Fibroblast of peridontal ligament (primary cell): ENCODE measurements at regions not wholly inside any gene's neighbourhood (a gene's known extent, or its start where the extent isn't known, plus 50 kb on each side); places are given as distances from the start of the nearest gene placed in this dataset.
A peak's percentile ranks its signal among the peaks of the same experiment; 100 is the strongest.

ENCODE experiments used
- DNase-seq: peaks from one replicate; pipeline ENCODE4 v3.0.0-alpha.2; 2010; ENCODE audit errors: extremely low read depth

DNA sequence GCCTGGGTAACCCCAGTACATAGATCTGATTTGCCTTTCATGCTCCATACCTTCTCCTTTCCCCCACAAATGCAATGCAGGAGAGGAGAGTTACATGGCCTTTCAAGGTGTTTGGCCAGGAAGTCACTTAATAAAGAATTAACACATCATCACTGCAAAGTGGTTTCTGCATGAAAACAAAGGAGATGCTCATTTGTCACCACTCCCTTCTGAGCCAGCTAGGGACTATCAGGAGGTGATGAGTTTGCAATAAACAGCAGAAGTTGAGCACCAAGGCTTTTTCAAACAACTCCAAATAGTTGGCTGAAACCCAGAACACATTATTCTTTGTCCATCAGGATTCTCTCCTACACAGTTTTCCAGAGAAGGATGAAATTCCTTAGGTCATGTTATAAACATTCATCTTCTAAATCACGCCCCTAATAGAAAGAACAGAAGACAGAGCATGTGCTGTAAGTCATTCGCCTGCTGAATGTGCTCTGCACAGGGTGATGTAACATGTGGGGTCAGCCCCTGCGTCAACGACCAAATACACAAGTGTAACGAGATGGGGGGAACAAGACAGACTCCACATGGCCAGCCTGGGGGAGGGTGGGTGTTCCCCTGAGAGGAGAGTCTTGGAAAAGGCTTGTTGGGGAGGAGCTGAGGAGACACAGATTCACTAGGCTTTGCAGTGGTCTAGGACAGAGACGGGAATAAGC lies 87.3 kb upstream of the RMDN2 start:
- no peak for DNase-seq

DNA sequence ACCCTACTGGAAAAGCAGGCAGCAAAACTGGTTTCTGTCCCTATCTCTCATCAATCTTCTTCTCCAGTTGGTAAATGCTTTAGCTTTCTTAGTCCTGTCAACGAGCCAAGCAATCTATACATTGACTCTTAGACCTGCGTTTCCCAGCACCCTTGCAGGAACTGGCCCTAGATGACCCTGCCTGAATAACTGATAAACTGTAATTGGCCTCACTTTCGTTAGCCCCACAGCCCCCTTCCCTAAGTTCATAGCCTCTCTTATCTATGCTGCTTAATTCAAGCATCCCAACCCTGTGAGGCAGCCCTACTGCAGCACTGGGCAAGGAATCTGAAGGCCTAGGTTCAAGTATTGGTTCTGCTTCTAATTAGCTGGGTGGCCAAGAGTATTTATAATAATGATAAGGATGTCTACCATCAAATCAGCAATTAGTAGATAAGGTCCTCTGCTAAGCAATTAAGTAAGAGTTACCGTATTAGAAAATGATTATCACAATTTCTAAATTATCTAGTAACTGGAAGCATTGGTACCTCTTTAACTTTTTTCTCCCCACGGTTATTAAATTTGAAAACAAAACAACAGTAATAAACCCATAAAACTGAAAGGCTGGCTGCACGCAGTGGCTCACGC lies 86.4 kb upstream of the RMDN2 start:
- DNase-seq, result no peak

DNA sequence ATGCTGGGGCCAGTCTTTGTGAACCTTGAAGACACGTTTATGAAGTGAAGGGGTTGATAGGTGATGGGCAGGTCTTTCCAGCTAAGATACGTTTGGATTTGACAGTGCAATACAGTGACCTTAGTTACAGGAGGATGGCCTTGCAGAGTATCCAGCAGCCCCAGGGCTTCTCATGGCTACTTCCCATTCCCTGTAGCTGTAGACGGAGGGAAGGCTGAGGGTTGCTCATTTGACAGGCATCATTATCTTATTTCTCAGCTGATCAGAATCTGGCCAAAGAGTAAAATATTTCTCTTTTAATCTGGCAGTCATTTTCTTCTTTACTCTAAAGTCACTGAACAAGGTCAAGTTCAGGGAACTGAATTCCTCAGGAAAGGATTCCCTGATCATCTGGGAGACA lies 85.1 kb upstream of the RMDN2 start:
- no peak for DNase-seq

DNA sequence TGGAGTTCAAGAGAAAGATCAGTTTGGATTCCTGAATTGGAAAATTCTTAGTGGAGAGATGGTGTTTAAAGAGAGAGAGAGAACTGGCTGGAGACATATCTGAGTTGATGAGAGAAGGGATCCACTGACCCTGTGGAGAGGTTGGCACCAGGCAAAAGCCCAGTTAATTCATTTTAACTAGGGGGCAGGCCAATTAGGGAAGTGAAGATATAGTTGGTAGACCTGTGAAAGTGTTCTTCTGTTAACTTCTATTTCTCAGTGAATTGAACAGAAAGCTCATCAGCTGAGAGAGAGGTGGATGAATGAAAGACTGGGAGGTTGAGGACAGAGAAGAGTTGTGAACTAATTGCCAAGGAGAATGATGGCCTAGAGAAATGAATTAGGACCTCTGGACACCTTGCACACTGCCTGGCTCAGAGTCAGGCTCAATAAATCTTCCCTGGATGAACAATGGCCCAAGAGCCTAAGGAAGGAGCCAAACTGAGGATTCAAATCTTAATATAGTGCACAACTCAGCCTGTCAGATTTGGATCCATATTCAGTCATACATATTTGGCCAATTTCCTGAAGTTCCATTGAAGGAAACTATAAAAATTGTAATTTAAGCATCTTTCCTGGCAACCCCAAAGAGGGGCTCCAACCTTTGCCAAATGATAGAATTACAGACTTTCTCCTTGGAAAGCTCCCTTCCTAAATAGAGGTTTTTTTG lies 82.2 kb upstream of the RMDN2 start:
- DNase-seq, result no peak

DNA sequence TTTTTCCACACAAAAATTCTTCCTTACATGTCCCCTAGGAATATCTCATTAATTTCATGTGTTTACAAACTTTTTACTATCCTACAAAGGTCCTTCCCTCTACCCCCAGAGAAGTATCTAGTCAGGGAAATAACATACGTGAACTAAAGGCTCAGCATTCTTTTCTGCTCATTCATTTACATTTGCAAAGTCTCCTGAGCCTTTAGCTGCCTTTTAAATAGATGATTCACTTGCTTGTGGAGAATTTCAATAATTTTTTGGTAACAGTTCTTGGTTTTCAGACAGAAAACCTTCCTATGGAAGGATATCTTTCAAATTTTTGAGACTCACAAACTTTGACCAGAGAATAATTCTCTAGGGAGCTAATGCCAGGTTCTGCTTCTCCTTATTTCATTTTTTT lies 81.5 kb upstream of the RMDN2 start:
- DNase-seq, result peak; percentile 84

DNA sequence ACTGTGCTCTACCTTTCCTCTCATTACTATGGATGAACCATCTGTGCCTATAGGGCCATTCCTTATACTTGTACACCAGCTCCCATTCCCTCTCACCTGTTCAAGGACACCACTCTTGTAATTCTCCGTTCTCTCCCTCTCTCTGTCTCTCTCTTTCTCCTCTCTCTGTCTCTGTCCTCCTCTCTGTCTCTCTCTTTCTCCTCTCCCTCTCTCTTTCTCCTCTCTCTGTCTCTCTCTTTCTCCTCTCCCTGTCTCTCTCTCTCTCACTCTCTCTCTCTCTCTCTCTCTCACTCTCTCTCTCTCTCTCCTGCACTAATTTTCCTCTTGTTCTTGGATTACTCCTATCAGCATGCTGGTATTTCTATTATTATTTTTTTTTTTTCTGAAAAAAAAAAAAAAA lies 78.9 kb upstream of the RMDN2 start:
- no peak for DNase-seq

DNA sequence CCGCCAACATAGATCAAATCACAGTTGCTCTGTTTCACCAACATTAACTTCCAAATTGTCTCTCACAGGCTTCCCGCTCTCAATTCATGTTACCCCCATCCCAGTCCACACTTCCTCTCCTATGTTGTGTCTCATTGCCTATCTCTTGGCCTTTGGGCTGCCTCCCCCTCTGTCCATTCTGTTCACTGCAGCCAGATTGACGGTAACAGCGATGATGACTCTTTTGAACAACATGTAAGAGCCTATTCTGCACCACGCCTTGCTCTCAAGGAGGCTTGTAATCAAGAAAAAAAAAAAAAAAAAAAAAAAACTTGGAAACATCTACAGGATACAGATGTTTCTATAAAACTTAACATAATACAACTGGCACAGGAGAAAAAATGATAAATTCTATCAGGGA lies 77.3 kb upstream of the RMDN2 start:
- DNase-seq, result no peak

DNA sequence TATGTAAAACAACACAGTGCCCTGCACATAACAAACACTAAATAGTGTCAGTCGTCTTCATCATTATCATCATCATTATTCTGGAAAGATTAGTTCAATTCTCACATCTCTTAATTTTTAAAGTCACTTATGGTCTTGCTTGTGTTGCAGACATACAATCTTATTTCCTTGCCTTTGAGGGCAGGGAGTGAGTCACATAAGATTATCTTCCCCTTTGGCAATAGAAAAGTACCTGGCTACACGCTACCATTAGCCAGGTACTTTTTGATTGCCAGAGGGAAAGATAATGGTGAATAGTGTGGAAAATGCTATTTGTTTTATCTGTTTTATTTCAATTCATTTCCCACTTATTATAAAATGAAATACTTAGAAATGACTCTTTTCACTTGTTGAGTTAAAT lies 76.6 kb upstream of the RMDN2 start:
- no peak for DNase-seq

DNA sequence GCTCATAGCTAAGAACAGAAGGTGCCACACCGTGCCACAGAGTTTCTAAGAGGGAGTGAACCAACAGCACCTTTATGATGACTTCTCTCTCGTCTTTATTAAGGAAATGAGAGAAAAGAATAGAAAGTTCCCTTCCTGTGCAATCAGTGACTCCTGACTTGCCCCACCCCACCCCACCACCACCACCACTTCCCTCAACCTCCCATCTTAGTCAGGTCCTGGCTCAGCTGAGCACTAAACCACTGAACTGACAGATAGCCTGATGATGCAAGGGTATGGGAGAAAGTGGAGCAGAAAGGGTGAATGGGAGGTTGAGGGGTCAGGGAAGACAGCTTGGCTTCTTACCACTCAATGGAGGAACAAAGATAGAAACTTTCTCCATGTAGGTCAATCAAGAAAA lies 75.2 kb upstream of the RMDN2 start:
- no peak for DNase-seq

DNA sequence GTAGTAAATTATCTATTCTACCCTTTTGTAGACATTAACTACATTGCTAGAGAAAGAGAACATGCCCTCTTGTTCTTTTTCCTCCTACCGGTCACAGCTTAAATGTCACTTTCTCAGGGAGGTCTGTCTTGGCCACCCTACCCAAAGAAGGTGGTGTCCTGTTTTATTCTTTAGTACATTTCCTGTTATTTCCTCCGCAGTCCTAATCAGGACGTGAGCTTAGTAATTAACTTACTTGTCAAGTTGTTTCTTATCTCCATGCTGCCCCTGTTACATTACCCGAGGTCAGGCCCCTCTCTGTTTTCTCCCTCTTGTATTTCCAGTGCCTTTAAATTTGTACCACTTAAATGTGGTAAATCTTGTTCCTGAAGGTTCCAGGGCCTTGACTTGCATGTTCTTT lies 73.7 kb upstream of the RMDN2 start:
- no peak for DNase-seq

DNA sequence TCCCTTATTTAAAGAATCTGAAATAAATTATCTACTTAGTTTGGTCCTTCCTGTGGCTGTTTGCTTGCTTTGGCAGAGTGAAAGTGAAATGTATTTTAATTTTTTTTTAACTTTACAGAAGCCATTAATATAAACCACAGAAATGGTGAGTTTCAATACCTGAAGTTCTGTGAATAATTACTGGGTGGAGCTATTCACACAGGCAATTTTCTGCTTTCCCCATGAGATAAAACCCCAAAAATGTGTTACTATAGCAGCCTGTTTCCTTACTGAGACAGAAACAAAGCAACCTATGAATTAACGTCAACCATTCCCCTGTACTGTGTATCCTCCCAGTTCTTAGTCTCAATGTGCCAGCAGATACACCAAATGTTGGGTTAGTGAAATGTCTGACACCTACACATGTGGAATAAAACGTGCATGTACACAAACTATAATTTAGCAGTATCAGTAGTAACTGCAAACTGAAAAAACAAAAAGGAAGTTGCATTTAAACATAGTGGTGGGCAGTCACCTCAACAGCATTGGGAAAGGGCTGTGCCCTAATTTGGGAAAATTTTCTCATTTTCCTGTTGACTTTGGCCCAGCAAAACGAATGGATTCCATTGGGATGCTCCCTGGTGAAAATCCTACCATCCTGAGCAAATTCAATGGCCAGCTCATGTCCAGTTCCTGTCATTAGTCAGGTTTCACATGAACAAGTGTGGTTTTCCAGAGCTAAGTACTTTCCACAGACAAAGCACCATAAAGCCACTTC lies 73.1 kb upstream of the RMDN2 start:
- DNase-seq, result peak; percentile 52

DNA sequence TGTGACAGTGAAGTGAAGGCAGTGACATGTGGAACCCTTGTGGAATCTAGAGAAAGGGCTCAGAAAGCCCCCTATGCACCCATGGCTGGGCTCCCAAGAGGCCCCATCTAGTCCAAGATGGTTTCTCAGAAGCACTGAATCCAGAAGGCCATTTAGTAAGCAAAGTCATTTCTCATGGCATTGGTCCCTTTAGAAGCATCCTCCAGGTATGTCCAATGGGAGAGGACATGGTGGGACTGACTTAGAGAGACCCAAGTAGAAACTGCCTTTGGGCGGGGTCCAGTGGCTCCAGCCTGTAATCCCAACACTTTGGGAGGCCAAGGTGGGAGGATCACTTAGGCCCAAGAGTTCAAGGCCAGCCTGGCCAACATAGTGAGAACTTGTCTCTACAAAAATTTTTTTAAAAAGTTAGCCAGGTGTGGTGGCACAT lies 72.5 kb upstream of the RMDN2 start:
- no peak for DNase-seq

DNA sequence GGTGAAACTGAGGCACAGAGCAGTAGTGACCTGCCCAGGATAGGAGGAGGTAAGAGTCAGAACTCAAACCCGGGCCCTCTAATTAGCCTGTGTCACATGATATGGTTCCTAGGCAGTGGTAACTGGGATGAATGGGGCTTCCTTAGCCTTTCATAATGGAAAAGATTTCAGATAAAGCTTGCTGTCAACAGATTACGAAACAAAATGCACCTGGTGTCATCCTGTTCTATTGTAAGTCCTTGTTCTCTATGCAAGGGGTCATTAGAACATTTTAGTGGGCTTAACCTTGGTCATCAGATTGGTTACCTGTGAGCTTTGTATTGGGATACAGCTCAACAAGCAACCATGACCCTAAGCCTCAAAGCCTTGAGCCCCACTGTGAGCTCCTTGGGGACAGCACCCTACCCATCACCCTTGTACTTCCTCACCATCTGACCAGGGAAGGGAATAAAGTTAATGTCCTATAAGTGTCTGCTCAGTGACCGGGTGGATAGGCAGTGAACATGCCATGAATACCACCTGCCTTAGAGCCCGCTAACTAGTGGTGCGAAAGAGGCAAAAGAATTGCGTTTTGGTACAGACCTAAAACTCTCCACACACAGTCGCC lies 70.3 kb upstream of the RMDN2 start:
- no peak for DNase-seq

DNA sequence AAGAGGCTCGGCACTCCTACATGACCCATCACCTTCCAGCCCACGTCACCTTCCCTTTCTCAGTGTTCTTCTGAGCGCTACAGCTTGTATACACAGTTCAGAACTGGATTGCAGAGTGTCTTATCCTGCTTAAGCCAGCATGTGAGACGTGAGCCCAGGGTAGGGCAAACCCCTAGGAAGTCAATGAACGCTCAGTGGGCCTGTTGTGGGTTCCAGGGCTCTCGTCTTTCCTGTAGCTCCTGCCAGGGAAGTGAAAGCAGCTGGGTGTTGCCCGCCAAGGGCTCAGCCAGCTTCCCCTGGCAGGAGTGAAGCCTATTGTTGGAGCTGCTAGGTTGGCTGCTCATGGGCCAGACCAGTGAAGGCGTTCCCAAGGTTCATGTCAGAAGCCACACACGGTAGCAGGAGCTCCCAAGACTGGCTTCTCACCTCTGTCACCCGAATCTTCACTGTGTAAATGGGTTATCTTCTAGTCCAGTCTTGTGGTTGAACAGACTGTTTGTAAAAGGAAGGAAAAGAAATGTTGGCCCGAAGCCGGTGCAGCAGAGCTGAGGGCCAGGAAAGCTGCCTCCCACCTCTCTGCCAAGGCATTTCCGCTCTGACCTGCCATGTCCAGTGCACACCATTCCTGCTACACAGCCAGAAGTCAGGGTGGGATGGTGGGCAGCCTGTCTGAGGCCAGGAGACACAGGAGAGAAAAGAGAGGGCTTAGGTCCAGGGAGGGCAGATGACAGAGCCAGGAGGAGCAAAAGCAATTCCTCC lies 69.6 kb upstream of the RMDN2 start:
- DNase-seq, result no peak

DNA sequence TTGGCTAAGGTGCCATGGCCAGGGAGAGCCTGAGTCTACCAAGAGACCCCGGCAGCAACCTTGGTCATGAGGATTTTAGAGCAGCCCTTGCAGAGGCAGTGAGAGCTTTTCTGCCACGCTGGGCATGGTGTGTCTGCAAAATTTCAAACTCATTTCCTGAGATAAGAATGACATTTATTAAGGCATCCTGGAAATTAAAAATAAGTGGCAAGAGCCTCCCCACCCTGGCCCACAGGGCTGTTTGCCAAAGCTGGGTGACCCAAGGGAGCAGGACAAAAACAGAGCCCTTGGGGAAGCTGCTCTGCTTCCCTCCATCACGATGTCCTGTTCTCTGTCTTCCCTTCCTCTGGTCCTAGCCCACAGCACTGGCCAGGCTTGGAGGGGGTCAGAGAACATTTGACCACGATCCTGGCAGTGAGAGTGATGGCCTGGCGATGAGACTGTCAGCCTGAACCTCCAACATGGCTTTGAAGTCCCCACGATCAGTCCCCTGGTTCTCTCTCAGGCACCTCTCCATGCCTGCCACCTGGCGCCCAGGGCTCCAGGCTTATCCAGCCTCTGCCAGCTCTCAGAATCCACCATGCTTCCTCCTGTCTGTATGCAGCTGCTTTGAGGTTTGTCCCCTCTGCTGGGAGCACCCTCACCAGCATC lies 68.9 kb upstream of the RMDN2 start:
- no peak for DNase-seq

DNA sequence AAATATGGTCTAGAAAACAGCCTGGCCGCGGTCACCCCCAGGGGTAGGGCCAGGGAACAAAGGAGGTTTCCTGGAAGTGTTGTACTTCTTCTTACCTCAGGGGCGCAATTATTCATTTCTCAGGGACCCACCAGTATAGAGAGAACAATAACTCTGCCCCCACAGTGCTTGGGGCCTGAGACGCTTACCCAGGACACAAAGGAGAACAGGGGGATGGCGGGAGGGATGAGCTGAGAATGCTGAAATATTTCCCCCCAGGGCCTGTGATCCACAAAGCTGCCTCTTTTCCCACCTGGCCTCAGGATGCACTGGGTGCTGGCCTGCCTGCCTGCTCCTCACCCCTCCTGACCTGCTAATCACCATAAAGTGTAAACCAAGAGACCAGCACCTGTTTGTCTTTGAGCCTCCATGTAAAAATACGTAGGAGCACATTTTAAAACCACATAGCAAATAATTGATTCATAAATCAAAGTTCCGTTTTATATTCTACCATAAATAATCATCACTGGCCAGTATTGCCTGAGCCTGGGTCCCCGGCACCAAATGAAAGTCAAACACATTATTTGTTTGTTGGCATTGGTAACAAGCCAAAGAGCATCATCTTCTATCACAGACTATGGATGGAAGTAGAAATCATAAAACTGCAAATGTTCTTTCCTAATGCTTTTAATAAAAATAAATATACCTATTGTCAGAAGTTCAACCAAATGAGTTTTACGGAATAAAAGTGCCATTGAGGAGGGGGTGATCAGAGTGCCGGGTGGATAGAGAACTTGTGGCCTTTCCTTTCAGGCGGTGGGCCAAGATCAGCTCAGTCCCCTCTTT lies 67.3 kb upstream of the RMDN2 start:
- DNase-seq, result peak; percentile 51

DNA sequence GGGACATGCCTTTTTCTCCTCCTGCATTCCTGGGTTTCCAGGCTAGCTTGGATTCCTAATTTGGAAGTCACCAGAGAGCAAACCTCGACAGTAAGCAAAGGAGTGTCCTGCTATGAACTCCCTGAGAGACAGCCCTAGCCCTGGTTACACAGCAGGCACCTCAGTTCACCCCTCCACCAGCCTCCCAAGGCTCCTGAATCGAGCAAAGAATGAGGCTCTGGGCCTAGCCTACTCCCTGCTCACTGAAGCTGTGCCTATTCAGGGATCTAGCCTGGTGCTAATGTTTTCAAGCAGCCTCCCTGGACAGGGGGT lies 66.7 kb upstream of the RMDN2 start:
- DNase-seq, result peak; percentile 67

DNA sequence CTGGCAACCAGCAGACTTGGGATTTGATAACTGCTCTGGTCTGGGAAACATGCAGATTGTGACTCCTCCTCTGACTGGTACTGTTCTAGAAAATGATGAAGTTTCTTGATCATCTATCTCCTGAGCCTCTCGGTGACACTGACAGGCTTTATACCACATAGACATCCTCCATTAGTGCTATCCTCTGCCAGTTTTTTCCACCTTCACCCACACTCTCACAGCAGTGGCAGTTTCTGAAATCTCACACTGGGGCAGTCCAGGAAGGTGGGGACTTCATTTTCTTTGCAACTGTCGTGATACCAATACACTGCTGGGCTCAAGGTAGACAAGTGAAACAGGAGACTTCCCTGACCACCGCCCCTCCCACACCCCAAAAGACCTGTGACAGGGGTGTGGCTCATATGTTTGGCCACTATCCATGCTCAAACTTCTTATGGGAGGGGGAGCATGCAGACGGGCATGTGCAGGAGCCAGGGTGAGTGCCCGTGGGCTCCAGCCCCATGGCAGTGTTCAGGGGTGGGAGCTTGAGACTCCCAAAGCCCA lies 66.3 kb upstream of the RMDN2 start:
- no peak for DNase-seq

DNA sequence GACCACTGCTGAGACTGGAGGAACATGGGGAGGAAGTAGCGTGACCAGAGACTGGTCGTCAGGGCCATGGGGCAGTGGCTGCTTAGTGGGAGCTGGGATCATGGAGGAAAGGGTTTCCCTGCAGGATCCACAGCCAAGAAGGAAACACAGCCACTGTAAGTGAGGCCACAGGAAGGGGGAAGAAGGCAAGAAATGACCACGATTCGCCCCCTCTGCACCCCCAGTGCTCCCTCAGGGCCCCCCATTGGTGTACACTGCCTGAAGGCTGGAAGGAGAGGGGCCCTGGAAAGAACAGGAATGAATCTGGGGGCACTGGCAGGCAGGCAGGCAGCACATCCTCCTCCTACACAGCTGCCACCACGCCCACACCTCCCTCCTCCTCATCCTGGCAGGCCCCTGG lies 62.5 kb upstream of the RMDN2 start:
- DNase-seq, result no peak

DNA sequence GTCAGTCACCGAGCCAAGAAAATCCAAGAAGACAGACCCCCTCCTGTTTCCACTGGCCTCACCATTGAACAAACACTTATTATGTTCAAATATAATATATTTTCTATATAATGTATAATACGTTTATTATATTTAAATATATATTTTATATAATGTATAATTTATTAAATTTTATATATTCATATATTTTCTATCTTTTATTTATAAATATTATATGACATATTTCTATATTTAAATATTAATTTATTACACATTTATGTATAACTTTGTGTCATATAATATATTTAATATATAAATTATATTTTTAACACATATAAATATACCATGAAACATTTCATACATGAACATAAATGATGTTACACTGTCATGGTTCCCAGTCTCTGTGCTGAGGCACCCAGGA lies 60.9 kb upstream of the RMDN2 start:
- DNase-seq, result no peak
